GM19455 (cell line): ENCODE measurements at regions not wholly inside any gene's neighbourhood (a gene's known extent, or its start where the extent isn't known, plus 50 kb on each side); places are given as distances from the start of the nearest gene placed in this dataset.

Experiments used
- ATAC-seq: cut with Tn5 transposase; IDR thresholded peaks from one replicate; pipeline ENCODE4 v1.9.1; 2021; ENCODE audit not compliant: unreplicated experiment

- no peak for ATAC-seq
Measured at GRCh38 chr9:88732128-88732527, 197.2 kb downstream of the NXNL2 start.

GRCh38 chr9:88733651-88734421, 198.9 kb downstream of the NXNL2 start:
- no peak for ATAC-seq

- no peak for ATAC-seq
Measured at GRCh38 chr9:88734527-88734926, 199.5 kb downstream of the NXNL2 start.

GRCh38 chr9:88736136-88736637, 201.2 kb downstream of the NXNL2 start:
- ATAC-seq = no peak

GRCh38 chr9:88737031-88737430, 202.1 kb downstream of the NXNL2 start:
- no peak for ATAC-seq

- ATAC-seq = no peak
Measured at GRCh38 chr9:88737876-88738275, 202.9 kb downstream of the NXNL2 start.

- no peak for ATAC-seq
Measured at GRCh38 chr9:88738709-88739108, 203.7 kb downstream of the NXNL2 start.

GRCh38 chr9:88739373-88739772, 204.4 kb downstream of the NXNL2 start:
- no peak for ATAC-seq

GRCh38 chr9:88740844-88741243, 205.9 kb downstream of the NXNL2 start:
- ATAC-seq = no peak

- no peak for ATAC-seq
Measured at GRCh38 chr9:88741335-88741734, 206.4 kb downstream of the NXNL2 start.

- no peak for ATAC-seq
Measured at GRCh38 chr9:88742483-88742882, 207.5 kb downstream of the NXNL2 start.

- ATAC-seq = no peak
Measured at GRCh38 chr9:88742905-88743304, 207.9 kb downstream of the NXNL2 start.

- no peak for ATAC-seq
Measured at GRCh38 chr9:88745276-88746001, 210.5 kb downstream of the NXNL2 start.

- ATAC-seq = no peak
Measured at GRCh38 chr9:88746029-88746742, 211.2 kb downstream of the NXNL2 start.

- ATAC-seq = no peak
Measured at GRCh38 chr9:88746743-88747398, 211.9 kb downstream of the NXNL2 start.

GRCh38 chr9:88747768-88748167, 212.8 kb downstream of the NXNL2 start:
- ATAC-seq = no peak

GRCh38 chr9:88748566-88749261, 213.7 kb downstream of the NXNL2 start:
- ATAC-seq = no peak

GRCh38 chr9:88749420-88749819, 214.4 kb downstream of the NXNL2 start:
- no peak for ATAC-seq

- no peak for ATAC-seq
Measured at GRCh38 chr9:88750832-88751360, 215.9 kb downstream of the NXNL2 start.

GRCh38 chr9:88751781-88752180, 216.8 kb downstream of the NXNL2 start:
- no peak for ATAC-seq
